A673 (cell line): ENCODE measurements at regions not wholly inside any gene's neighbourhood (a gene's known extent, or its start where the extent isn't known, plus 50 kb on each side); places are given as distances from the start of the nearest gene placed in this dataset.

Source experiments
- BruUV-seq: library from RNA; stranded (reverse); fragments of 400-500 nt; replicated peaks from 2 replicates; lab custom pipeline; 2021; lab: Mats Ljungman, UMichigan
- CTCF ChIA-PET: fragments of 300-600 bp; sonication (Branson Sonifier 250); formaldehyde crosslinking; loops from one replicate; lab custom pipeline; 2022; ENCODE audit warnings: antibody characterized with exemption; lab: Charles Lee
- POLR2A ChIA-PET: fragments of 300-600 bp; sonication (Branson Sonifier 250); formaldehyde crosslinking; loops from one replicate; lab custom pipeline; 2022; ENCODE audit warnings: antibody characterized with exemption; ENCODE audit not compliant: low non-redundant PET; lab: Charles Lee
- DNase-seq: peaks from one replicate; pipeline ENCODE4 v3.0.0-alpha.2; 2015; ENCODE audit warnings: low spot score
- H3K27ac ChIP-seq: fragments of 200-600 bp; sonication (generic); 2 replicates; pipeline ENCODE4 v1.5.1; 2016; ENCODE audit warnings: mixed run types, low read depth, mild to moderate bottlenecking, mixed read lengths, antibody characterized with exemption, low read length; ENCODE audit not compliant: poor library complexity, severe bottlenecking
- H3K27me3 ChIP-seq: fragments of 200-600 bp; sonication (generic); replicated peaks from 2 replicates; pipeline ENCODE4 v1.6.1; 2017; ENCODE audit warnings: mixed run types, low read depth, mild to moderate bottlenecking, mixed read lengths, antibody characterized with exemption, low read length; ENCODE audit not compliant: insufficient read depth, poor library complexity
- H3K36me3 ChIP-seq: fragments of 200-600 bp; sonication (generic); 2 replicates; pipeline ENCODE4 v1.6.1; 2016; ENCODE audit warnings: mixed run types, mild to moderate bottlenecking, mixed read lengths, antibody characterized with exemption, low read length; ENCODE audit not compliant: insufficient read depth, poor library complexity, severe bottlenecking
- H3K4me1 ChIP-seq: fragments of 200-600 bp; sonication (generic); 2 replicates; pipeline ENCODE4 v1.6.1; 2017; ENCODE audit warnings: mixed run types, mild to moderate bottlenecking, mixed read lengths, antibody characterized with exemption, low read length; ENCODE audit not compliant: insufficient read depth, poor library complexity, severe bottlenecking
- H3K4me3 ChIP-seq: fragments of 200-600 bp; sonication (generic); 2 replicates; pipeline ENCODE4 v1.5.1; 2016; ENCODE audit warnings: low read depth, mixed run types, mild to moderate bottlenecking, mixed read lengths, low read length; ENCODE audit not compliant: poor library complexity, severe bottlenecking
- H3K9me3 ChIP-seq: fragments of 200-600 bp; sonication (generic); 2 replicates; pipeline ENCODE4 v1.6.1; 2016; ENCODE audit warnings: mixed run types, low read depth, mild to moderate bottlenecking, mixed read lengths, antibody characterized with exemption, low read length; ENCODE audit not compliant: poor library complexity, severe bottlenecking
- EZH2 ChIP-seq: fragments of 200-600 bp; sonication (generic); IDR thresholded peaks from 2 replicates; pipeline ENCODE4 v1.6.1; 2017; ENCODE audit warnings: borderline replicate concordance, low read depth, mild to moderate bottlenecking, mixed read lengths, antibody characterized with exemption, low read length; ENCODE audit not compliant: poor library complexity, severe bottlenecking
- intact Hi-C: fragments of 100-400 bp; cut with micrococcal nuclease; formaldehyde crosslinking; loops from one replicate; pipeline ENCODE4 v1.10.0; 2022; ENCODE audit not compliant: unreplicated experiment
- TF ChIP-seq, protein P1 (sequence below): fragments of 300-800, 200-600 bp; sonication (generic); conservative IDR thresholded peaks from 2 replicates; pipeline ENCODE4 v1.5.1; 2017; ENCODE audit warnings: low read depth, mild to moderate bottlenecking, antibody characterized with exemption, low read length, moderate library complexity, mixed read lengths

- no peak for DNase-seq
- H3K4me1 ChIP-seq = no peaks in the 10 kb centered on the region
- no peaks in the 10 kb centered on the region for H3K27me3 ChIP-seq
- intact Hi-C loops = no loop called here
- no peak overlapping the region for H3K27ac ChIP-seq
- H3K4me3 ChIP-seq = no peak overlapping the region
- ChIA-PET CTCF (interaction anchor here (0.7 kb wide), 1 partner anchor 10 kb away, joined by 4 read pairs; no protein-coding TSS in a partner anchor), POLR2A (no interaction called here)
- H3K9me3 ChIP-seq = no peaks in the 10 kb centered on the region
- TF ChIP-seq, protein P1, sequence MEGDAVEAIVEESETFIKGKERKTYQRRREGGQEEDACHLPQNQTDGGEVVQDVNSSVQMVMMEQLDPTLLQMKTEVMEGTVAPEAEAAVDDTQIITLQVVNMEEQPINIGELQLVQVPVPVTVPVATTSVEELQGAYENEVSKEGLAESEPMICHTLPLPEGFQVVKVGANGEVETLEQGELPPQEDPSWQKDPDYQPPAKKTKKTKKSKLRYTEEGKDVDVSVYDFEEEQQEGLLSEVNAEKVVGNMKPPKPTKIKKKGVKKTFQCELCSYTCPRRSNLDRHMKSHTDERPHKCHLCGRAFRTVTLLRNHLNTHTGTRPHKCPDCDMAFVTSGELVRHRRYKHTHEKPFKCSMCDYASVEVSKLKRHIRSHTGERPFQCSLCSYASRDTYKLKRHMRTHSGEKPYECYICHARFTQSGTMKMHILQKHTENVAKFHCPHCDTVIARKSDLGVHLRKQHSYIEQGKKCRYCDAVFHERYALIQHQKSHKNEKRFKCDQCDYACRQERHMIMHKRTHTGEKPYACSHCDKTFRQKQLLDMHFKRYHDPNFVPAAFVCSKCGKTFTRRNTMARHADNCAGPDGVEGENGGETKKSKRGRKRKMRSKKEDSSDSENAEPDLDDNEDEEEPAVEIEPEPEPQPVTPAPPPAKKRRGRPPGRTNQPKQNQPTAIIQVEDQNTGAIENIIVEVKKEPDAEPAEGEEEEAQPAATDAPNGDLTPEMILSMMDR = no peak
- no peak for TF ChIP-seq EZH2
- BruUV-seq = no TSS peak
- no peaks in the 10 kb centered on the region for H3K36me3 ChIP-seq
Observed at GRCh38 chr12:111086947-111087700, 166.7 kb upstream of the MYL2 start.

DNA sequence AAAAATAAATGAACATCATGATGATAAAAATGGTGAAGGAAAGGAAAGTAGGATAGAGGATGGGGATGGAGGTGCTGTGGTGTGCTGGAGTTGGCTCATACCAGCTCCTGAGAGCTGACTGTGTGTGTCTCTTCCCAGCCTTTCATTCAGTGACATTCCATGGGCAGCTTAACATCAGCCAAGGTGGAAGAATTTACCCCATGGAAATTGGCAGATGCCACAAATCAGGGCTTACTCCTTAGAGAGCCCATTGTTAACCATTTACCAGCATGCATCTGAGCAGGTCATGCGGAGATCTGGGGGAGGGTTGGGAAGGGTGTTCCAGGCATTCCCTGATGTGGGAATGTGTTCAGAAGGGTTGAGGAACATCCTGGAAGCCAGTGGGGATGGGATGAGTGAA, 164.7 kb upstream of the MYL2 start:
- Histone ChIP-seq H3K36me3 (no peaks in the 10 kb centered on the region), H3K9me3 (no peaks in the 10 kb centered on the region), H3K27me3 (no peaks in the 10 kb centered on the region), H3K4me3 (no peak overlapping the region), H3K4me1 (no peaks in the 10 kb centered on the region), H3K27ac (no peak overlapping the region)
- DNase-seq = no peak
- TF ChIP-seq, protein P1 = no peak
- no peak for TF ChIP-seq EZH2
- intact Hi-C loops = no loop called here
- POLR2A ChIA-PET = no interaction called here
- CTCF ChIA-PET = interaction anchor here (0.7 kb wide), 1 partner anchor 9 kb away, joined by 4 read pairs; no protein-coding TSS in a partner anchor
- BruUV-seq = no TSS peak

DNA sequence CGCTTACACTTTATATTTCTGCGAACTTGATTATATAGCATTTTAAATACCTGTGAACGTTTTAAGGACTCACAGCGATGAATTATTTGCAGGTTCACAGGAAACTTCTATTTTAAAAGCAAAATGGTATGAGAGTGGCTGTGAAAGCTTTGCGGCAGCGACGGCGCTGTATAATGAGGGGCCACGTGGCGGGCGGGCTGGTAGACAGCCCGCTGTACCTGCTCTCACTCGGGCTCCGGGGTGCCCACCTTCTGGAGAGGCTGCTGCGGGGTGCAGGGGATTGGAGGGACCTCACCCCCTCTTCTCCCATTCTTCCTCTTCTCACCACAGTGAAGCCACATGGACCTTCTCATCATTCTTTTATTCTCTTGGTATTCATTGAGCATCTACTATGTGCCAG, 164.2 kb upstream of the MYL2 start:
- BruUV-seq = no TSS peak

More for the DNA sequence above, 164.2 kb upstream of the MYL2 start:
- no peaks in the 10 kb centered on the region for H3K36me3 ChIP-seq
- DNase-seq = no peak
- ChIA-PET CTCF (interaction anchor here (0.7 kb wide), 1 partner anchor 10 kb away, joined by 4 read pairs; no protein-coding TSS in a partner anchor), POLR2A (no interaction called here)
- TF ChIP-seq, protein P1 = no peak
- TF ChIP-seq EZH2 = no peak
- no peaks in the 10 kb centered on the region for H3K27me3 ChIP-seq
- H3K9me3 ChIP-seq = no peaks in the 10 kb centered on the region
- no peak overlapping the region for H3K27ac ChIP-seq
- intact Hi-C loops = no loop called here
- H3K4me1 ChIP-seq = no peaks in the 10 kb centered on the region
- no peak overlapping the region for H3K4me3 ChIP-seq
